HG02610 (cell line): ENCODE measurements at regions not wholly inside any gene's neighbourhood (a gene's known extent, or its start where the extent isn't known, plus 50 kb on each side); places are given as distances from the start of the nearest gene placed in this dataset.

Experiments
- ATAC-seq: cut with Tn5 transposase; IDR thresholded peaks from one replicate; pipeline ENCODE4 v1.9.1; 2021; ENCODE audit warnings: mild to moderate bottlenecking, moderate library complexity; ENCODE audit not compliant: unreplicated experiment

- no peak for ATAC-seq
Observed at GRCh38 chr5:90201923-90202322, 207.6 kb downstream of the CETN3 start.

- ATAC-seq: no peak
Observed at GRCh38 chr5:90193185-90193822, 216.3 kb downstream of the CETN3 start.

DNA sequence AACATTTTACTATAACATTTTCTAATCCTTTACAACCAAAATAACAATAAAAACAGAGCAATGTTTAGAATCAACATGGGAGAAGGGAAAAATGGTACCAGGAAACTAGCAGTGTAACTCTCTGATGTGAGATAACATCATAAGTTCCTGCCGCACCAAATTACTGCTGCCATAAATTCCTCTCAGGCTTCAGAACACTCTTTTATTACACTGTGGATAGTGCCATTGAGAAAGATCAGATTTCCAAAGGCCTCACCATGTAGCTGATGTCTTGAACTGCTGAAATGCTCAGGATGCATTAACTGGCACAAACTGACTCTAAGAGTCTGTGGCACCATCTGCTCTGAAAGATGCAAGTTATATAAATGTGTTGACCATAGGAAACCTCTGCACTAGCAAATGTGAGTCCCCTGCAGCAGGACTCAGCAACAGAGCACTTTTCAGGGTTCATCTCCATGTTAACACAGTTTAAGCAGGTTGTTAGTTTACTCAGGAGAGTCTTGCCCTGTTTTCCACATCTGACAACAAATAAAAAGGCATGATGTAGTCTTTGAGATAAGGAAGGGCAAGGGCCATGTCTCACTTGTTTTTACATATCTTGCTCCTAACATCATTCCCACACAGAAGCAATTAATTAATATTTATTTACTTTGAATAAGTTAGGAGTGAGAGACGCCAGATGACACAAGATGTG is 218.1 kb downstream of the CETN3 start:
- no peak for ATAC-seq

DNA sequence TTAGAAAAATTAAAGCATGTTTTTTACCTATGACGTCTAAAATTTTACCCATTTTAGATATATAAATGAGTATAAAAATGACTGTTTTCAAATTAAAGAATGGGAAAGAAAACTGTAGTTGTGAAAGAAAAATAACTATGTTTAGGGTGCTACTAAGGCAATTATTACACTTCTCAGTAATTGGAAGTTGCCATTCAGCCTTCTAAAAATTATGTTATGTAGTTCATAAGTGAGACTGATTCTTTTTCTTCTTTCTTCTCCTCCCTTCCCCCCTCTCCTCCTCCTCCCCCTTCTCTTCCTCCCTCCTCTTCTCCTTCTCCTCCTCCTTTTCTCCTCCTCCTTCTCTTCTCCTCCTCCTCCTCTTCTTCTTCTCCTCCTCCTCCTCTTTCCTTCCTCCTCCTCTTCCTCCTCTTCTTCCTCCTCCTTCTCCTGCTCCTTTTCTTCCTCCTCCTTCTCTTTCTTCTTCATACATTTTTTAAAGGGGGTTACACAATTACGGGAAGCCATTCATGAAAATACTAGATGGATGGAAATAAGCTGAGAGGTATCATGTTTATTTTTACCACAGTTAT is 223.6 kb downstream of the CETN3 start:
- ATAC-seq: no peak

DNA sequence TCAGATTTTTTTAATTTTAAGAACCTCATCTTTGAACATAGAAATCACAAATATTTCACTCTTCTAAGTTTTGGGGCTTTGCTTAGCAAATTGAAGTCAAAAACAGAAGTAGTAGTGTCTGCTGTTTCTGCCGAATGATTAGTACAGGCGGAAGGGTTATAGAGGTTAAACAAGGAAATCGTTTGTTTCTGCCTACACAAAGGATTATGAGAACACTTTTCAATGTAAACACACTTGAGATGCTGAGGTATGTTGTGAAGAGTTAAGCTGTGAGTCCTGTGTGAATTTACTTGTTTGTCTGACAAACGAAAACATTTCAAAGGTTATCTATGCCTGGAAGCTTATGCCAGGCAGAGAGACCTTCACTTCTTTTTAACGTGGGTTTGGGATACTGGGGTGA is 224.8 kb downstream of the CETN3 start:
- ATAC-seq: no peak

DNA sequence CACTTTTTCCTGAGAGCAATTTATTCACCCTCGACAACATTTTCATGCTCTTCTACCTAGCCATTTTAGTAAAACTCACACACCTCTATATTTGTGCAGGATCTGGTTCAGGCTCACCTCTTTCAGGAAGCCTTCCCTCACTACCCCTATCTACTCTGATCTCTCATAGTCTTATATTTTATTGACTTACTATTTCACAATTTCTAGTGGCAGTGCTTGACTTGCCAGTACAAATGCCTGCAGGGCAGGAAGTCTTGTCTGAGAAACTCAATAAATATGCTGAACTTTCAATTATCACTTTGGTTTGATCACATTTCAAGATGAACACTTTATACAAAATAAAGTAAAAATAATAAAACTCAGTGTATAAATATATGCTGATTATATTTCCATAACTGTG is 226.8 kb downstream of the CETN3 start:
- ATAC-seq: no peak

DNA sequence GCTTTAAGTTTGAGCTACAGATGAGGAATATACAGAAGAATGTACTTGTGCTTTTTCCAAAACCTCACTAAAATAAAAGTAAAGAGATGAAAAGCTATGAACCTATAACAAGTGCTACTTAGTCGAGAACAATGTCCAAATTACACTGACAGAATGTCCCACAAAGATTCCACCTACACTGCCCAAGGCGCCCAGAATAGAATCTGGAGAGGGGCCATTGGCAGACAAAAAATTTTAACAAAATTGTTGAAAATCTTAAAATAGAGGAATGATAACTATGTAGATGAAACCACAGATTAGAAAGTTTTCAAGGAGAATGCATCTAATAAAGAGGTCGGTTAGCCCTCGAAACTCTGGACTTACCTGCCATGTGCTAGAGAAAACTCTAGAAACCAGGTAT is 235.3 kb downstream of the CETN3 start:
- ATAC-seq: no peak

GRCh38 chr5:90173299-90174030 is 236.1 kb downstream of the CETN3 start:
- ATAC-seq: no peak

DNA sequence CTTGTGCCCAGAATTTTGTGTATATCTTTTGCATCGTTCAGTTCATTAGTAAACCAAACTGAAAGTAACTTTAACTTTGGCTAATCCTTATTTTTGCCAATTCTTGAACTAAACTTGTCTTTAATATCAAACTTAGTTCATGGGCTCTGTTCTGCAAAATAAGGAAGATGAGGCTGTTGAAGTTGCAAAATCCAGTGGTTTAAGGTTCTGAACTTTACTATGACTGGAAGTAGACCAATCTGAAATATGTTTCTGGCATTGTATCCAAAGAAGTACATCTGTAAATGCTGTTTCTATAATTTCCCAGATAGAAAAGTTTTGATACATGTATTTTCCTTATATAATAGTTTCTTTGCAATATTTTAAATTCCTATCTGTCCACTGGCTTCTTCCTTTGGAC is 238.1 kb downstream of the CETN3 start:
- no peak for ATAC-seq

DNA sequence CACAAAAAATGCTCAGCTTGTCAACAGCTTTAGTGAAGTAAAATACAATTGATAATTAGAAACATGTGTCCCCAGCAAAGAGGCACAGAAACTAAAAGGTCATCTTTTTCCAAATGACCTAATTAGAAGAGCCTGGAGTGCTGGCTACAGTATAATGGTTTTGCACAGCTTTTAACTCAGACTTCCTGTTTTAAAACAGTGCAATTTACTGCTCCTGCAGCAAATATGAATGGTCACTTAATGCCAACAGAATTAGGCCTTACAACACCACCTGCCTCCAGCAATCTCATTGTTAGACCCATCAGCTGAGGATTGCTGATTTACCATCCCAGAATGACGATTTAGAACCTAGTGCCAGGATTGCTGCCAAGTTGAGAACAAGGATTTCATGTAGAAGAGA is 239.3 kb downstream of the CETN3 start:
- no peak for ATAC-seq

- ATAC-seq: no peak
Observed at GRCh38 chr5:90169078-90169477, 240.5 kb downstream of the CETN3 start.

DNA sequence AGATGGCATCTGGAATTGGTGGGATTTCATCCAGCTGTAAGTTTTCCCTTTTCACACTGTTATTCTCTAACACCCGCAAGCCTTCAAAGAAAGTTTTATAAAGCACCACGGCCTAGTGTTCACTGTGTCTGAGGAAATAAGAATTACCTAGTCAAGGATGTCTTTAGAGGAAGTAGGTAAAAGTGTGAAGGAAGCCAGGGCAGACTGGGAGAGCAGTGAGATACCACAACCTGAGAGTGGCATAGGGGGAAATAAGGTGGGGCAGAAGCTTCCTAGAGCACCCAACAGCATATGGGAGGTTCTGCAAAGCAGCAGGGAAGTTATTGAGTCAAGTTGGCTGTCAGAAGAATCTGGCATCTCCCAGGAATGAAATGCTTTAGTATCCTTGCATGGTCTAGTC is 241.2 kb downstream of the CETN3 start:
- ATAC-seq: no peak

DNA sequence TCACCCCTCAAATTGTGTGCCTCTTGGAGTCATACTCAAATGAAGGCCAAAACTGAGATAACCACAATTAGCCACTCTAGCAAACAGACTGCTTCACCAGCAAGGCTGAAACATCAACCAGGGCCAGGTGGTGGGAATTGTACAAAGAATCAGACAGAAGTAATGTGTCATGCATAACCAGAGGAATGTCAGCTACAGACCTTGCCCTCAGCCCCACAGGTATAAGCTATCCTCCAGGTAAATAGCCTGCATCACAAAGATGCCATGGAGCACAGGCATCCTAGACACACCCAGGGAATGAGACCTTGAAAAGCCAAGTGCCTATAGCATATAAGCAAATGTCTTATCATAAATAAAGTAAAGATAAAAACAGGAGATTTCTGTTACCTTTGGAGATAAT is 242.7 kb downstream of the CETN3 start:
- ATAC-seq: no peak

DNA sequence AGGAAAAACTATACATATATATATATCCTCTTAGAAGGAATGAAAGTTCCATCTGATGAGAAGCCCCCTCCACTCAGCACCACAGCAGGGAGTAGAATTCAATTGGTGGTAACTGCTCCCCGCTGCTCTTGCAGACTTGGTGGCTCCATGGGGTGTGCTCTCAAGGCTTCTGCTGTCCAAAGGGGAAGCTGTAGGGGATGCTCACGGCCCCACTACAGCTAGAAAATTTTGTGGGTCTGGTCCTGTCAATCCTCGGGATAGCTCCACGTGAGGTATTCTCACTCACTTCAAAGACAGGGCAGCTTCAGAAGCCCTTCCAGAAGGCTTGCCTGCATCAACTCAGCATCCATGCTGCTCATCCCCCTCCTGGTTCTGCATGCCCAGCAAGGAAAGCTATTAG is 247.2 kb downstream of the CETN3 start:
- no peak for ATAC-seq

- ATAC-seq: no peak
Observed at GRCh38 chr5:90161414-90161813, 248.1 kb downstream of the CETN3 start.

DNA sequence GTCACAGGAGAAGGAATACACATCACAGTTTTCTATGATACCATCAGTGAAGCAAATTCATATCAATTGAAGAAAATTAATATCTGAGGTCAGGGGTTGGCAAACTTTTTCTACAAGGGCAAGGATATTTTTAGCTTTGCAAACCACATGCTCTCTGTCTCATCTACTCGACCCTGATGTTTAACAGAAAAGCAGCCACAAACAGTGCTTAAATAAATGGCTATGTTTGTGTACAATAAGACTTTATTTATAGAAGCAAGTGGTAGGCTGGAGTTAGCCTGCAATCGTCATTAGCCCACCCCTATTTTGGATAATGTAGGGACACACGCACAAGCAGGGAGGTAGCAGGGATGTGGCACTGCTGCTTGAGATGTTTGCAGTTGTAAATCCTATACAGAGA is 251.4 kb downstream of the CETN3 start:
- no peak for ATAC-seq

DNA sequence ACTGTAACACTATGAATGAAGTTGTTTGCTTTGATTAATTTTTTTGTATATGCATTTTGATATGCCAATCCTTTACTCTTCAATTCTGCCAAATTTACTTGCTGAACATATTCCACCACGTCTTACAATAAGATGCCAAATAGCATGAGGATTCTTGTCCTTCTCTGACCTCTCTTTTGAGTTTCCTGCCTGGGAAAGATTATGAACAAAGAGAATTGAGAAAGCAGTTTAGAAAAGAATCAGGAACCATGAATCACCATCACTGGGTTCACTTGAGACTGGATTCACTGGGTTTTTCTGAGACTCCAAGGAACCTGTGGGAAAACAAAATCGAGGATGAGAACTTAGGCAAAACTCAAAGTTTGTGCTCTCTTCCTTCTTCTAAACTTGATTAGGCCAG is 256.5 kb downstream of the CETN3 start:
- no peak for ATAC-seq

DNA sequence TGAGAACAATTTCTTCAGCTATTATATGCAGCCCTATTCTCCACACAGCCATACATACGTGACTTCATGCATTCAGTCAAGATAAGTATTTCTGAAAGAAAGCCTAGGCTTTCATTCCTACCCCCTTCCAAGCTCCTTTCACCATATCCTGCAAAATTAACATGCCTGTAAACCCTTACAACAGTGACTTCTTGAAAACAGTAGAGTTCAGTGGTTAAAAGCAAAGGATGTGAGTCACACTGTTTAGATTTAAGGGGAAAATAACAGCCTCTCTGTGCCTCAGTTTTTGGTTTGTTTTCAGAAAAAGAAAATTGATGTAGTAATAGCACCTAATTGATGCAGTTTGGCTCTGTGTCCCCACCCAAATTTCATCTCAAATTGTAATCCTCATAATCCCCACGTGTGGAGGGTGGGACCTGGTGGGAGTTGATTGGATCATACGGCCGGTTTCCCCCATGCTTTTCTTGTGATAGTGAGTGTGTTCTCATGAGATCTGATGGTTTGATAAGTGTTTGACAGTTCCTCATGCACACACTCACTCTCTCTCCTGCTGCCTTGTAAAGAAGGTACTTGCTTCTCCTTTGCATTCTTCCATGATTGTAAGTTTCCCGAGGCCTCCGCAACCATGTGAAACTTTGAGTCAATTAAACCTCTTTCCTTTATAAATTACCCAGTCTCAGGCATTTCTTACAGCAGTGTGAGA is 264.8 kb downstream of the CETN3 start:
- no peak for ATAC-seq

DNA sequence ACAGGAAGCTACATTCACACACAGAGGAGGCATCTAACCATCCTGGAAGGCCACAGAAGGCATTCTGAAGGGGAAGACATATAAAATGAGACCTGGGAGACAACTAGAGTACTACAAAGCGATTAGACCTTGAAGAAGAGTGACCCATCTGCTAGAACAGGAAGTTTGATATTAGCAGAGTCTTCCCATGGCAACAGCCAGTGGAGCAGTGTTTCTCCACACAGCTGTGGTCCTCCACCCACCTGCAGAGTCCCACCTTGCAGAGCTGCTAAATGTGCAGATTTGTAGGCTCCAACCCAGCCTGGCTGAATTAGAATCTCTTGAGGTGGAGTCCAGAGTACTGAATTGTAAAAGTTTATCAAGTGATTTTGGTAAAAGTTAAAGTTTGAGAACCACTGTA is 267.0 kb downstream of the CETN3 start:
- ATAC-seq: peak; percentile 44

GRCh38 chr5:90141984-90142383 is 267.6 kb downstream of the CETN3 start:
- ATAC-seq: no peak

- no peak for ATAC-seq
Observed at GRCh38 chr5:90136952-90137528, 272.5 kb downstream of the CETN3 start.
